GM23338 (cell line): ENCODE measurements at regions not wholly inside any gene's neighbourhood (a gene's known extent, or its start where the extent isn't known, plus 50 kb on each side); places are given as distances from the start of the nearest gene placed in this dataset.

Experiments
- ATAC-seq: fragments of 200-7000 bp; cut with Tn5 transposase; 3 replicates; pipeline ENCODE4 v1.9.1; 2020
- DNase-seq: peaks from one replicate; pipeline ENCODE4 v3.0.0-alpha.2; 2015; ENCODE audit warnings: low spot score
- H2AFZ ChIP-seq: fragments of 200-600 bp; sonication (generic); 2 replicates; pipeline ENCODE4 v1.8.0; 2016; ENCODE audit warnings: antibody characterized with exemption, mild to moderate bottlenecking, moderate library complexity
- H3F3A ChIP-seq: fragments of 200-600 bp; sonication (generic); replicated peaks from 2 replicates; pipeline ENCODE4 v1.8.0; 2017; ENCODE audit warnings: antibody characterized with exemption, mixed run types, low read depth
- H3K27ac ChIP-seq: fragments of 200-600 bp; sonication (generic); 2 replicates; pipeline ENCODE4 v1.6.1; 2016; ENCODE audit warnings: low read depth
- H3K27me3 ChIP-seq: fragments of 200-600 bp; sonication (generic); 2 replicates; pipeline ENCODE4 v1.8.0; 2016; ENCODE audit warnings: mild to moderate bottlenecking, mixed run types, moderate library complexity; ENCODE audit not compliant: insufficient read depth
- H3K36me3 ChIP-seq: fragments of 200-600 bp; sonication (generic); 2 replicates; pipeline ENCODE4 v1.8.0; 2016; ENCODE audit warnings: mild to moderate bottlenecking; ENCODE audit not compliant: insufficient read depth
- H3K4me1 ChIP-seq: fragments of 200-600 bp; sonication (generic); 2 replicates; pipeline ENCODE4 v1.8.0; 2016; ENCODE audit warnings: mild to moderate bottlenecking, moderate library complexity; ENCODE audit not compliant: insufficient read depth
- H3K4me2 ChIP-seq: fragments of 200-600 bp; sonication (generic); 2 replicates; pipeline ENCODE4 v1.7.1; 2017; ENCODE audit warnings: mixed run types
- H3K4me3 ChIP-seq: fragments of 200-600 bp; sonication (generic); 2 replicates; pipeline ENCODE4 v1.6.1; 2016; ENCODE audit warnings: mixed run types
- H3K79me2 ChIP-seq: fragments of 200-600 bp; sonication (generic); replicated peaks from 2 replicates; pipeline ENCODE4 v1.8.0; 2017; ENCODE audit warnings: mild to moderate bottlenecking; ENCODE audit not compliant: insufficient read depth
- H3K9me2 ChIP-seq: fragments of 200-600 bp; sonication (generic); 2 replicates; pipeline ENCODE4 v1.8.0; 2017; ENCODE audit not compliant: insufficient read depth
- H4K20me1 ChIP-seq: fragments of 200-600 bp; sonication (generic); replicated peaks from 2 replicates; pipeline ENCODE4 v1.8.0; 2017; ENCODE audit warnings: mild to moderate bottlenecking; ENCODE audit not compliant: insufficient read depth
- H3K27ac Mint-ChIP-seq: 2 replicates; pipeline ENCODE4 v1.8.0; 2020; ENCODE audit warnings: inconsistent platforms, mild to moderate bottlenecking, moderate library complexity, mixed read lengths
- H3K27me3 Mint-ChIP-seq: 3 replicates; pipeline ENCODE4 v1.8.0; 2022; ENCODE audit warnings: low read depth, mild to moderate bottlenecking, moderate library complexity, mixed read lengths, inconsistent platforms; ENCODE audit not compliant: insufficient read depth, poor library complexity
- H3K36me3 Mint-ChIP-seq: 3 replicates; pipeline ENCODE4 v1.8.0; 2021; ENCODE audit warnings: low read depth, mild to moderate bottlenecking, inconsistent platforms, moderate library complexity, mixed read lengths
- H3K4me1 Mint-ChIP-seq: 3 replicates; pipeline ENCODE4 v1.8.0; 2020; ENCODE audit warnings: mild to moderate bottlenecking, inconsistent platforms, mixed read lengths
- H3K4me3 Mint-ChIP-seq: 3 replicates; pipeline ENCODE4 v1.8.0; 2021; ENCODE audit warnings: moderate library complexity, mild to moderate bottlenecking, inconsistent platforms, mixed read lengths
- H3K9me3 Mint-ChIP-seq: 3 replicates; pipeline ENCODE4 v1.8.0; 2020; ENCODE audit warnings: moderate library complexity, mild to moderate bottlenecking, inconsistent platforms, mixed read lengths
- CREB1 ChIP-seq: fragments of 250-450 bp; sonication (Bioruptor Pico); IDR thresholded peaks from 2 replicates; pipeline ENCODE4 v1.5.0; 2020; ENCODE audit warnings: low read depth, mild to moderate bottlenecking, moderate library complexity
- EZH2 ChIP-seq: fragments of 200-600 bp; sonication (generic); IDR thresholded peaks from one replicate; pipeline ENCODE4 v1.8.0; 2017; ENCODE audit warnings: antibody characterized with exemption, mild to moderate bottlenecking, low read depth; ENCODE audit not compliant: unreplicated experiment
- EZH2phosphoT487 ChIP-seq: fragments of 200-600 bp; sonication (generic); IDR thresholded peaks from one replicate; pipeline ENCODE4 v1.8.1; 2018; ENCODE audit warnings: antibody characterized with exemption; ENCODE audit not compliant: unreplicated experiment
- NANOG ChIP-seq: IDR thresholded peaks from 2 replicates; pipeline ENCODE4 v1.6.1; 2016; ENCODE audit warnings: antibody characterized with exemption, borderline replicate concordance
- POLR2AphosphoS5 ChIP-seq: IDR thresholded peaks from 2 replicates; pipeline ENCODE4 v1.6.1; 2016; ENCODE audit warnings: antibody characterized with exemption, low read depth
- STAT1 ChIP-seq: IDR thresholded peaks from one replicate; pipeline ENCODE4 v1.6.1; 2016; ENCODE audit warnings: antibody characterized with exemption; ENCODE audit not compliant: unreplicated experiment
- ZNF114 ChIP-seq: fragments of 250-450 bp; sonication (Bioruptor Pico); IDR thresholded peaks from 2 replicates; pipeline ENCODE4 v1.5.0; 2020; ENCODE audit warnings: mild to moderate bottlenecking, moderate library complexity
- TF ChIP-seq, protein P1 (sequence below): IDR thresholded peaks from 2 replicates; pipeline ENCODE4 v1.6.1; 2016; ENCODE audit warnings: antibody characterized with exemption
- TF ChIP-seq, protein P2 (sequence below), 2 experiments: fragments of 200-600 bp in 1 of 2; sonication (generic) in 1 of 2; conservative IDR thresholded peaks; 2 replicates each; pipeline versions ENCODE4 v1.5.1 to v1.6.1; 2016 to 2017; ENCODE audit warnings: antibody characterized with exemption in 2 of 2, low read depth in 2 of 2, mild to moderate bottlenecking in 2 of 2, moderate library complexity in 1 of 2
- TF ChIP-seq, protein P3 (sequence below): fragments of 250-450 bp; sonication (Bioruptor Pico); IDR thresholded peaks from 2 replicates; pipeline ENCODE4 v1.5.0; 2020; ENCODE audit warnings: mild to moderate bottlenecking, moderate library complexity

DNA sequence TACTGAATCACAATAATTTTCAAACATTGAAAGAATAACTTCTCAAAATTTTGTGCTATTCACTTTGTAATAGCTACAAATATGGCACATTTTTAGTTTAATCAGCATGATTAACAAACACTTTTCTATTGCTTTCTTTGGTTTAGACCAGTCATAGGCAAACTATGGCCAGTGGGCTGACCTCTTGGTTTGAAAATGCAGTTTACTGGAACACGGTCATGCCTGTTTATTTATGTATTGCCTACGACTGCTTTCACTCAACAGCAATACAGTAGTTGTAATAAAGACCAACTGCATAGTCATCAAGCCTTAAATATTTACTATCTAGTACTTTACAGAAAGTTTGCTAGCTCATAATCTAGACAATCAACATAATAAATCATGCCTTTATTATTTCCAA, 810.8 kb downstream of the TLE1 start:
- Histone ChIP-seq H3F3A (no peaks in the 10 kb centered on the region), H3K27me3 (no peaks in the 10 kb centered on the region), H3K9me2 (no peaks in the 10 kb centered on the region), H4K20me1 (no peaks in the 10 kb centered on the region), H3K79me2 (no peaks in the 10 kb centered on the region), H2AFZ (no peak overlapping the region), H3K36me3 (no peaks in the 10 kb centered on the region), H3K27ac (no peak overlapping the region), H3K4me1 (peaks cover 22% of the 10 kb centered on the region), H3K4me2 (no peak overlapping the region), H3K4me3 (no peak overlapping the region)
- H3K9me3 Mint-ChIP-seq: no peaks in the 10 kb centered on the region
- peaks cover 21% of the 10 kb centered on the region for H3K4me1 Mint-ChIP-seq
- H3K27me3 Mint-ChIP-seq: peaks cover 3% of the 10 kb centered on the region
- TF ChIP-seq EZH2phosphoT487: no peak
- TF ChIP-seq ZNF114 (CRISPR knock-in tag): no peak
- TF ChIP-seq, protein P1, sequence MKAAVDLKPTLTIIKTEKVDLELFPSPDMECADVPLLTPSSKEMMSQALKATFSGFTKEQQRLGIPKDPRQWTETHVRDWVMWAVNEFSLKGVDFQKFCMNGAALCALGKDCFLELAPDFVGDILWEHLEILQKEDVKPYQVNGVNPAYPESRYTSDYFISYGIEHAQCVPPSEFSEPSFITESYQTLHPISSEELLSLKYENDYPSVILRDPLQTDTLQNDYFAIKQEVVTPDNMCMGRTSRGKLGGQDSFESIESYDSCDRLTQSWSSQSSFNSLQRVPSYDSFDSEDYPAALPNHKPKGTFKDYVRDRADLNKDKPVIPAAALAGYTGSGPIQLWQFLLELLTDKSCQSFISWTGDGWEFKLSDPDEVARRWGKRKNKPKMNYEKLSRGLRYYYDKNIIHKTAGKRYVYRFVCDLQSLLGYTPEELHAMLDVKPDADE: no peak
- TF ChIP-seq, protein P2, sequence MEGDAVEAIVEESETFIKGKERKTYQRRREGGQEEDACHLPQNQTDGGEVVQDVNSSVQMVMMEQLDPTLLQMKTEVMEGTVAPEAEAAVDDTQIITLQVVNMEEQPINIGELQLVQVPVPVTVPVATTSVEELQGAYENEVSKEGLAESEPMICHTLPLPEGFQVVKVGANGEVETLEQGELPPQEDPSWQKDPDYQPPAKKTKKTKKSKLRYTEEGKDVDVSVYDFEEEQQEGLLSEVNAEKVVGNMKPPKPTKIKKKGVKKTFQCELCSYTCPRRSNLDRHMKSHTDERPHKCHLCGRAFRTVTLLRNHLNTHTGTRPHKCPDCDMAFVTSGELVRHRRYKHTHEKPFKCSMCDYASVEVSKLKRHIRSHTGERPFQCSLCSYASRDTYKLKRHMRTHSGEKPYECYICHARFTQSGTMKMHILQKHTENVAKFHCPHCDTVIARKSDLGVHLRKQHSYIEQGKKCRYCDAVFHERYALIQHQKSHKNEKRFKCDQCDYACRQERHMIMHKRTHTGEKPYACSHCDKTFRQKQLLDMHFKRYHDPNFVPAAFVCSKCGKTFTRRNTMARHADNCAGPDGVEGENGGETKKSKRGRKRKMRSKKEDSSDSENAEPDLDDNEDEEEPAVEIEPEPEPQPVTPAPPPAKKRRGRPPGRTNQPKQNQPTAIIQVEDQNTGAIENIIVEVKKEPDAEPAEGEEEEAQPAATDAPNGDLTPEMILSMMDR (conservative IDR thresholded peaks at IDR 0.05; ENCODE audit: low read depth in 2 of 2): no peak
- no peak for TF ChIP-seq STAT1
- no peak for DNase-seq
- H3K36me3 Mint-ChIP-seq: no peaks in the 10 kb centered on the region
- H3K27ac Mint-ChIP-seq: no peak overlapping the region
- no peak for ATAC-seq
- H3K4me3 Mint-ChIP-seq: no peak overlapping the region

DNA sequence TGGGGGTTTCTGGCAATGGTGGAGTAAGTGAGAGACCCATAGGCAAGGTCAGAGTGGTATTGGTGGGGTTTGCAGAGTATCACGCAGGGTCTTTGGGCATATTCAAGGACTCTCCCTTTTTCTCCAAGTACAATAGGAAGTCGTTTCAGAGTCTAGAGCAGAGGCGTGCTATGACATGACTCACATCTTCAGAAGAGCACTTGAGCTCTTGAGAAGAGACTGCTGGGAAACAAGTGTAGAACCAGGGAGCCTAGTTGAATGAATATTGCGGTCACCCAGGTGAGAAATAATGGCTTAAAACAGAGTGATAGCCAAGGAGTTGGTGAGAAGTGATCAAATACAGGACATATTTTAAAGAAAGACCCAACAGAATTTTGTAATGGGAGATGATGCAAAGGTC, 813.4 kb downstream of the TLE1 start:
- Histone ChIP-seq H3K4me2 (no peak overlapping the region), H3K36me3 (no peaks in the 10 kb centered on the region), H3K4me1 (peaks cover 5% of the 10 kb centered on the region), H3K27me3 (no peaks in the 10 kb centered on the region), H3K4me3 (no peak overlapping the region), H4K20me1 (no peaks in the 10 kb centered on the region), H3F3A (no peaks in the 10 kb centered on the region), H3K27ac (no peak overlapping the region), H2AFZ (no peak overlapping the region), H3K79me2 (no peaks in the 10 kb centered on the region), H3K9me2 (no peaks in the 10 kb centered on the region)
- Mint-ChIP-seq H3K27me3 (peaks cover 3% of the 10 kb centered on the region), H3K9me3 (no peaks in the 10 kb centered on the region), H3K4me1 (peaks cover under 1% of the 10 kb centered on the region; the same call in 2 of the 3 replicates), H3K27ac (no peak overlapping the region), H3K4me3 (no peak overlapping the region), H3K36me3 (no peaks in the 10 kb centered on the region)
- DNase-seq (no peak), ATAC-seq (no peak)
- TF ChIP-seq EZH2 (no peak), EZH2phosphoT487 (no peak), NANOG (no peak), POLR2AphosphoS5 (no peak), ZNF114 (CRISPR knock-in tag) (no peak), STAT1 (no peak), CREB1 (CRISPR knock-in tag) (no peak)
- TF ChIP-seq, protein P1: no peak
- TF ChIP-seq, protein P3, sequence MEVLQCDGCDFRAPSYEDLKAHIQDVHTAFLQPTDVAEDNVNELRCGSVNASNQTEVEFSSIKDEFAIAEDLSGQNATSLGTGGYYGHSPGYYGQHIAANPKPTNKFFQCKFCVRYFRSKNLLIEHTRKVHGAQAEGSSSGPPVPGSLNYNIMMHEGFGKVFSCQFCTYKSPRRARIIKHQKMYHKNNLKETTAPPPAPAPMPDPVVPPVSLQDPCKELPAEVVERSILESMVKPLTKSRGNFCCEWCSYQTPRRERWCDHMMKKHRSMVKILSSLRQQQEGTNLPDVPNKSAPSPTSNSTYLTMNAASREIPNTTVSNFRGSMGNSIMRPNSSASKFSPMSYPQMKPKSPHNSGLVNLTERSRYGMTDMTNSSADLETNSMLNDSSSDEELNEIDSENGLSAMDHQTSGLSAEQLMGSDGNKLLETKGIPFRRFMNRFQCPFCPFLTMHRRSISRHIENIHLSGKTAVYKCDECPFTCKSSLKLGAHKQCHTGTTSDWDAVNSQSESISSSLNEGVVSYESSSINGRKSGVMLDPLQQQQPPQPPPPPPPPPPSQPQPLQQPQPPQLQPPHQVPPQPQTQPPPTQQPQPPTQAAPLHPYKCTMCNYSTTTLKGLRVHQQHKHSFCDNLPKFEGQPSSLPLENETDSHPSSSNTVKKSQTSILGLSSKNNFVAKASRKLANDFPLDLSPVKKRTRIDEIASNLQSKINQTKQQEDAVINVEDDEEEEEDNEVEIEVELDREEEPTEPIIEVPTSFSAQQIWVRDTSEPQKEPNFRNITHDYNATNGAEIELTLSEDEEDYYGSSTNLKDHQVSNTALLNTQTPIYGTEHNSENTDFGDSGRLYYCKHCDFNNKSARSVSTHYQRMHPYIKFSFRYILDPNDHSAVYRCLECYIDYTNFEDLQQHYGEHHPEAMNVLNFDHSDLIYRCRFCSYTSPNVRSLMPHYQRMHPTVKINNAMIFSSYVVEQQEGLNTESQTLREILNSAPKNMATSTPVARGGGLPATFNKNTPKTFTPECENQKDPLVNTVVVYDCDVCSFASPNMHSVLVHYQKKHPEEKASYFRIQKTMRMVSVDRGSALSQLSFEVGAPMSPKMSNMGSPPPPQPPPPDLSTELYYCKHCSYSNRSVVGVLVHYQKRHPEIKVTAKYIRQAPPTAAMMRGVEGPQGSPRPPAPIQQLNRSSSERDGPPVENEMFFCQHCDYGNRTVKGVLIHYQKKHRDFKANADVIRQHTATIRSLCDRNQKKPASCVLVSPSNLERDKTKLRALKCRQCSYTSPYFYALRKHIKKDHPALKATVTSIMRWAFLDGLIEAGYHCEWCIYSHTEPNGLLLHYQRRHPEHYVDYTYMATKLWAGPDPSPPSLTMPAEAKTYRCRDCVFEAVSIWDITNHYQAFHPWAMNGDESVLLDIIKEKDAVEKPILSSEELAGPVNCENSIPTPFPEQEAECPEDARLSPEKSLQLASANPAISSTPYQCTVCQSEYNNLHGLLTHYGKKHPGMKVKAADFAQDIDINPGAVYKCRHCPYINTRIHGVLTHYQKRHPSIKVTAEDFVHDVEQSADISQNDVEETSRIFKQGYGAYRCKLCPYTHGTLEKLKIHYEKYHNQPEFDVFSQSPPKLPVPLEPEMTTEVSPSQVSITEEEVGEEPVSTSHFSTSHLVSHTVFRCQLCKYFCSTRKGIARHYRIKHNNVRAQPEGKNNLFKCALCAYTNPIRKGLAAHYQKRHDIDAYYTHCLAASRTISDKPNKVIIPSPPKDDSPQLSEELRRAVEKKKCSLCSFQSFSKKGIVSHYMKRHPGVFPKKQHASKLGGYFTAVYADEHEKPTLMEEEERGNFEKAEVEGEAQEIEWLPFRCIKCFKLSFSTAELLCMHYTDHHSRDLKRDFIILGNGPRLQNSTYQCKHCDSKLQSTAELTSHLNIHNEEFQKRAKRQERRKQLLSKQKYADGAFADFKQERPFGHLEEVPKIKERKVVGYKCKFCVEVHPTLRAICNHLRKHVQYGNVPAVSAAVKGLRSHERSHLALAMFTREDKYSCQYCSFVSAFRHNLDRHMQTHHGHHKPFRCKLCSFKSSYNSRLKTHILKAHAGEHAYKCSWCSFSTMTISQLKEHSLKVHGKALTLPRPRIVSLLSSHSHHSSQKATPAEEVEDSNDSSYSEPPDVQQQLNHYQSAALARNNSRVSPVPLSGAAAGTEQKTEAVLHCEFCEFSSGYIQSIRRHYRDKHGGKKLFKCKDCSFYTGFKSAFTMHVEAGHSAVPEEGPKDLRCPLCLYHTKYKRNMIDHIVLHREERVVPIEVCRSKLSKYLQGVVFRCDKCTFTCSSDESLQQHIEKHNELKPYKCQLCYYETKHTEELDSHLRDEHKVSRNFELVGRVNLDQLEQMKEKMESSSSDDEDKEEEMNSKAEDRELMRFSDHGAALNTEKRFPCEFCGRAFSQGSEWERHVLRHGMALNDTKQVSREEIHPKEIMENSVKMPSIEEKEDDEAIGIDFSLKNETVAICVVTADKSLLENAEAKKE (CRISPR knock-in tag): no peak
